H1 (cell line): ENCODE measurements at regions not wholly inside any gene's neighbourhood (a gene's known extent, or its start where the extent isn't known, plus 50 kb on each side); places are given as distances from the start of the nearest gene placed in this dataset.

Experiments used
- RAD21 ChIP-seq, 2 experiments: IDR thresholded peaks in 1 of 2; conservative IDR thresholded peaks in 1 of 2; 2 replicates each; pipeline ENCODE4 v1.6.1; 2011; ENCODE audit warnings: low read depth in 2 of 2, low read length in 2 of 2, improper control_type of control experiment in 1 of 2, inconsistent platforms in 1 of 2, mild to moderate bottlenecking in 1 of 2, moderate library complexity in 1 of 2

GRCh38 chr18:22827741-22828140 lies 105.4 kb upstream of the RBBP8 start (continued):
- TF ChIP-seq RAD21 (IDR thresholded peaks at IDR 0.05 in 1 of 2, conservative IDR thresholded peaks at IDR 0.05 in 1 of 2; ENCODE audit: low read depth in 2 of 2, low read length in 2 of 2), result no peak
